Cardiac fibroblast (primary cell): ENCODE measurements at regions not wholly inside any gene's neighbourhood (a gene's known extent, or its start where the extent isn't known, plus 50 kb on each side); places are given as distances from the start of the nearest gene placed in this dataset.
"Not testable (repeated sequence)": the region's sequence is repeated elsewhere in the genome, so short reads cannot be mapped to it uniquely, and the experiment has no call there.

Experiments
- DNase-seq, 2 donors: peaks; one replicate each; pipeline versions ENCODE4 v3.0.0 to v3.0.0-alpha.2; 2010; ENCODE audit warnings: low read depth in 2 of 2
- H3K4me3 ChIP-seq, 2 donors: replicated peaks in 1 of 2; 1 replicate in 1 of 2; 2 replicates in 1 of 2; pipeline ENCODE4 v1.5.1; 2011; ENCODE audit warnings: low read depth in 2 of 2, low read length in 2 of 2, mild to moderate bottlenecking in 2 of 2, moderate library complexity in 1 of 2
- TF ChIP-seq, protein P1 (sequence below): IDR thresholded peaks from one replicate; pipeline ENCODE4 v1.5.1; 2011; ENCODE audit warnings: low read depth, mild to moderate bottlenecking, low read length, inconsistent platforms

DNA sequence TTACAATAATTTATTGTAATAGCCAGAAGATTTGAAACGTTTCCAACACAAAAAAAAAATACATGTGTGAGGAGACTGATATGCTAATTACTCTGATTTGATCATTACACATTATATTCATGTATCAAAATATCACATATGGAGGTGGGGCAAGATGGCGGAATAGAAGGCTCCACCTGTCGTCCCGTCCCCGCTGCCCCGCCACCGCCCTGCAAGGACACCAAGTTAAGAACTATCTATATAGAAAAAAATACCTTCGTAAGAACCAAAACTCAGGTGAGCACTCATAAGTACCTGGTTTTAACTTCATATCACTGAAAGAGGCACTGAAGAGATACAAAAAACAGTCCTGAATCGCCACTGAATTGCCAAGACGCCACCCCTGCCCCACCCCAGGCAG lies 60.9 kb upstream of the SCRG1 start:
- DNase-seq = no peak
- TF ChIP-seq, protein P1, sequence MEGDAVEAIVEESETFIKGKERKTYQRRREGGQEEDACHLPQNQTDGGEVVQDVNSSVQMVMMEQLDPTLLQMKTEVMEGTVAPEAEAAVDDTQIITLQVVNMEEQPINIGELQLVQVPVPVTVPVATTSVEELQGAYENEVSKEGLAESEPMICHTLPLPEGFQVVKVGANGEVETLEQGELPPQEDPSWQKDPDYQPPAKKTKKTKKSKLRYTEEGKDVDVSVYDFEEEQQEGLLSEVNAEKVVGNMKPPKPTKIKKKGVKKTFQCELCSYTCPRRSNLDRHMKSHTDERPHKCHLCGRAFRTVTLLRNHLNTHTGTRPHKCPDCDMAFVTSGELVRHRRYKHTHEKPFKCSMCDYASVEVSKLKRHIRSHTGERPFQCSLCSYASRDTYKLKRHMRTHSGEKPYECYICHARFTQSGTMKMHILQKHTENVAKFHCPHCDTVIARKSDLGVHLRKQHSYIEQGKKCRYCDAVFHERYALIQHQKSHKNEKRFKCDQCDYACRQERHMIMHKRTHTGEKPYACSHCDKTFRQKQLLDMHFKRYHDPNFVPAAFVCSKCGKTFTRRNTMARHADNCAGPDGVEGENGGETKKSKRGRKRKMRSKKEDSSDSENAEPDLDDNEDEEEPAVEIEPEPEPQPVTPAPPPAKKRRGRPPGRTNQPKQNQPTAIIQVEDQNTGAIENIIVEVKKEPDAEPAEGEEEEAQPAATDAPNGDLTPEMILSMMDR = no peak
- H3K4me3 ChIP-seq = no peak overlapping the region

DNA sequence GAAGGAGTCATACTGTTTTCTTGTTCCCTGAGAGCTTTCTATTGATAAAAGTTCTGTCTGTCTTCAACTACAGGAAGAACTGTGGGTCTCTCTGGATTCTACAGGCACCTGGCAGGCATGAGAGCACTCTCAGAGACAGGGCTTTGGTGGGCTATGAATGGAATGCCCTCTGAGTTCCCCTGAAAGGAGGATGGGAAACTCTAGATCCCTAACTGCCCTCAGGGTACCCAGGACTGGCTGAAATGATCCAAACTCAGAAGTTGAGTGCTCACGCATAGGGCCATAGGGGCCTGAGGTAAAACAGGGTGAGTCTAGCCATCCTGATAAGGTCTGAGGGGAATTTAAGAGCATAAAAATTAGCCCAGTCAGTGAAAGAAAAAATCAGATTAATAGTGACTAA lies 59.0 kb upstream of the SCRG1 start:
- H3K4me3 ChIP-seq = no peak overlapping the region
- TF ChIP-seq, protein P1 = no peak
- no peak for DNase-seq

DNA sequence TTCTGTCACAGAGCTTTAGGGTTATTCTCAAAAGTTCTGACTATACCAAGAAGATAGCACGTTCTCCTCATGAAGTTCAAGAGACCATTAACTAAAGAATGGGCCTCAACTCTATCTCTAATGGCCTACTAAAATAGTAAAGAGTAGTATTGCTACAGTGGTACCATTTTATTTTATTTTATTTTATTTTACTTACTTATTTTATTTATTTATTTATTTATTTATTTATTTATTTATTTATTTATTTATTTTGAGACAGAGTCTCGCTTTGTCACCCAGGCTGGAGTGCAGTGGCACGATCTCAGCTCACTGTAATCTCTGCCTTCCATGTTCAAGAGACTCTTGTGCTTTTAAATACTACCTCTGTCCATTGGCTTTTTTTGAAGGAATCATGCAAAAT lies 52.5 kb upstream of the SCRG1 start:
- H3K4me3 ChIP-seq, DNase-seq: not testable (repeated sequence)

DNA sequence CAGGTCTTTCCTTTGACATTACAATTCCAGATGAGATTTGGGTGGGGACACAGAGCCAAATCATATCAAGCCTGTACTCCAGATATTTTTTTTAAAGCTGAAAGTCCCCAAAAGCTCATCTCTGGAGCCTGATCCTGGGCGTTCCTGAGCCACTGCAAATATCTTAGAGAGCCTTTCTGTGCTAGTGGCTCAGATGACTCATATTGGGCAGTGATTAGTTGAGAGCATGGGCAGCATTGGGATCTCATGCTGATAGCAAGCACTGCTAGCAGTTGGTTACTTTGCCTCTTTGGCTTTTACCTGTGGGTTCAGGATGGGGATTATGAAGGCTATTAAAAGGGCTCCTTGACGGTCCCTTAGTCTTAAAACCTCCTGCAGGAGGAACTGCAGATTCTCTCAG lies 51.4 kb upstream of the SCRG1 start:
- peak in 1 of 2 donors; percentile 13 for DNase-seq
- no peak overlapping the region for H3K4me3 ChIP-seq
- TF ChIP-seq, protein P1 = no peak

DNA sequence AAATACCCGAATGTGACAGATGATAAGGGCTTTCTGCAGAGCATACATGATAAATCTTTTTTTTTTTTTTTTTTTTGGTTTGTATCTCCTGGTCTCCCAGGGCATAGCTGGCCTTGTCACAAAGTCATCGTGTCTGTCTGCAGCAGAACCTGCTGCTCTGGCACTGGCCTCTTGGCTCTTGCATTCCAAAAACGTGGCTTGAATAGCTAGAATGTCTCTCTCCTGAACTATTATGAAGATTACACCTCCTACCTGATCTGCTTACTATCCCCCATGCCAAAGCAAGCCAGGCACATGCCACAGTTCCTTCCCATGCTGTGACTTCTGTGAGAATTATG lies 50.4 kb upstream of the SCRG1 start:
- TF ChIP-seq, protein P1 = no peak
- H3K4me3 ChIP-seq = no peak overlapping the region
- no peak for DNase-seq

DNA sequence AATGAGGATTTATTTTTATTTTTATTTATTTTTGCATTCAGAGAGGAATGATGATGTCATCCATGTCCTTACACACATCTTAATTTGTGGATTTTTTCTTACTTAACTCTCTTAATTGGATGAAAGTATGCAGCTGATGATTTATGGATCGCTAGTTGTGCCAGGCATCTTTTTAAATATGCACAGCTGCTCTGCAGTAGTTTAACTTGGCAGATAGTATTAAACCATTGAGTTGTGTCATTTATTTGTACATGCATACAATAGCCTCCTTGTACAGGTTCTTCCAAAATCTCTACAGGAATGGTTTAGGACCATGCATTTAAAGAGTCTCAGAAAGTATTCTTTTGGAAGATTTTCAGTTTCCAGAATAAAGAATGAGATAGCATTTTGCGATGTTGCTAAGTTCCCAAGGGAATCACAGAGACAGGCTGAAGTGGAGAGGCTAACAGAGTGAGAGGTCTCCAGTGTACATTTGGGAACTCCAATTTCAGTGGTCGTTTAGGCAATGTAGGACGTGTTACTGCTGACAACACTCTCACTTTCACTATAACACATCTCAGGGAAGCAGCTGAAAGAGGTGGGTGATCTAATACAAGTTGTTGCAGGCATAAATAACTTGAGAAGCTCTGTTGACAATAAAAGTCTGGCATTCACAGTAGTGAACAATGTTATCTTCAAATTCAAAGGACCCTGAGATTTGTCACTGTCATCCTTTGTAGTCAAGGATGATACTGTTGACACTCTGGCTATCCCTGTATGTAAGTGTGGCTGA lies 49.9 kb upstream of the SCRG1 start:
- no peak overlapping the region for H3K4me3 ChIP-seq
- TF ChIP-seq, protein P1 = no peak
- DNase-seq = peak in 1 of 2 donors; percentile 15
